GM23338 (cell line): ENCODE measurements at regions not wholly inside any gene's neighbourhood (a gene's known extent, or its start where the extent isn't known, plus 50 kb on each side); places are given as distances from the start of the nearest gene placed in this dataset.

Source experiments
- ATAC-seq: fragments of 200-7000 bp; cut with Tn5 transposase; 3 replicates; pipeline ENCODE4 v1.9.1; 2020
- DNase-seq: peaks from one replicate; pipeline ENCODE4 v3.0.0-alpha.2; 2015; ENCODE audit warnings: low spot score
- H2AFZ ChIP-seq: fragments of 200-600 bp; sonication (generic); 2 replicates; pipeline ENCODE4 v1.8.0; 2016; ENCODE audit warnings: antibody characterized with exemption, mild to moderate bottlenecking, moderate library complexity
- H3F3A ChIP-seq: fragments of 200-600 bp; sonication (generic); replicated peaks from 2 replicates; pipeline ENCODE4 v1.8.0; 2017; ENCODE audit warnings: antibody characterized with exemption, mixed run types, low read depth
- H3K27ac ChIP-seq: fragments of 200-600 bp; sonication (generic); 2 replicates; pipeline ENCODE4 v1.6.1; 2016; ENCODE audit warnings: low read depth
- H3K27me3 ChIP-seq: fragments of 200-600 bp; sonication (generic); 2 replicates; pipeline ENCODE4 v1.8.0; 2016; ENCODE audit warnings: mild to moderate bottlenecking, mixed run types, moderate library complexity; ENCODE audit not compliant: insufficient read depth
- H3K36me3 ChIP-seq: fragments of 200-600 bp; sonication (generic); 2 replicates; pipeline ENCODE4 v1.8.0; 2016; ENCODE audit warnings: mild to moderate bottlenecking; ENCODE audit not compliant: insufficient read depth
- H3K4me1 ChIP-seq: fragments of 200-600 bp; sonication (generic); 2 replicates; pipeline ENCODE4 v1.8.0; 2016; ENCODE audit warnings: mild to moderate bottlenecking, moderate library complexity; ENCODE audit not compliant: insufficient read depth
- H3K4me2 ChIP-seq: fragments of 200-600 bp; sonication (generic); 2 replicates; pipeline ENCODE4 v1.7.1; 2017; ENCODE audit warnings: mixed run types
- H3K4me3 ChIP-seq: fragments of 200-600 bp; sonication (generic); 2 replicates; pipeline ENCODE4 v1.6.1; 2016; ENCODE audit warnings: mixed run types
- H3K79me2 ChIP-seq: fragments of 200-600 bp; sonication (generic); replicated peaks from 2 replicates; pipeline ENCODE4 v1.8.0; 2017; ENCODE audit warnings: mild to moderate bottlenecking; ENCODE audit not compliant: insufficient read depth
- H3K9me2 ChIP-seq: fragments of 200-600 bp; sonication (generic); 2 replicates; pipeline ENCODE4 v1.8.0; 2017; ENCODE audit not compliant: insufficient read depth
- H4K20me1 ChIP-seq: fragments of 200-600 bp; sonication (generic); replicated peaks from 2 replicates; pipeline ENCODE4 v1.8.0; 2017; ENCODE audit warnings: mild to moderate bottlenecking; ENCODE audit not compliant: insufficient read depth
- H3K27ac Mint-ChIP-seq: 2 replicates; pipeline ENCODE4 v1.8.0; 2020; ENCODE audit warnings: inconsistent platforms, mild to moderate bottlenecking, moderate library complexity, mixed read lengths
- H3K27me3 Mint-ChIP-seq: 3 replicates; pipeline ENCODE4 v1.8.0; 2022; ENCODE audit warnings: low read depth, mild to moderate bottlenecking, moderate library complexity, mixed read lengths, inconsistent platforms; ENCODE audit not compliant: insufficient read depth, poor library complexity
- H3K36me3 Mint-ChIP-seq: 3 replicates; pipeline ENCODE4 v1.8.0; 2021; ENCODE audit warnings: low read depth, mild to moderate bottlenecking, inconsistent platforms, moderate library complexity, mixed read lengths
- H3K4me1 Mint-ChIP-seq: 3 replicates; pipeline ENCODE4 v1.8.0; 2020; ENCODE audit warnings: mild to moderate bottlenecking, inconsistent platforms, mixed read lengths
- H3K4me3 Mint-ChIP-seq: 3 replicates; pipeline ENCODE4 v1.8.0; 2021; ENCODE audit warnings: moderate library complexity, mild to moderate bottlenecking, inconsistent platforms, mixed read lengths
- H3K9me3 Mint-ChIP-seq: 3 replicates; pipeline ENCODE4 v1.8.0; 2020; ENCODE audit warnings: moderate library complexity, mild to moderate bottlenecking, inconsistent platforms, mixed read lengths
- CTCF ChIP-seq, 2 experiments: fragments of 200-600 bp in 1 of 2; sonication (generic) in 1 of 2; conservative IDR thresholded peaks; 2 replicates each; pipeline versions ENCODE4 v1.5.1 to v1.6.1; 2016 to 2017; ENCODE audit warnings: antibody characterized with exemption in 2 of 2, low read depth in 2 of 2, mild to moderate bottlenecking in 2 of 2, moderate library complexity in 1 of 2
- EZH2phosphoT487 ChIP-seq: fragments of 200-600 bp; sonication (generic); IDR thresholded peaks from one replicate; pipeline ENCODE4 v1.8.1; 2018; ENCODE audit warnings: antibody characterized with exemption; ENCODE audit not compliant: unreplicated experiment
- JUNB ChIP-seq: IDR thresholded peaks from one replicate; pipeline ENCODE4 v1.6.1; 2016; ENCODE audit warnings: antibody characterized with exemption; ENCODE audit not compliant: unreplicated experiment
- NANOG ChIP-seq: IDR thresholded peaks from 2 replicates; pipeline ENCODE4 v1.6.1; 2016; ENCODE audit warnings: antibody characterized with exemption, borderline replicate concordance
- POLR2AphosphoS5 ChIP-seq: IDR thresholded peaks from 2 replicates; pipeline ENCODE4 v1.6.1; 2016; ENCODE audit warnings: antibody characterized with exemption, low read depth
- ZNF331 ChIP-seq: fragments of 250-450 bp; sonication (Bioruptor Pico); IDR thresholded peaks from 2 replicates; pipeline ENCODE4 v1.5.0; 2020; ENCODE audit warnings: low read depth, mild to moderate bottlenecking, moderate library complexity
- ZNF462 ChIP-seq: fragments of 250-450 bp; sonication (Bioruptor Pico); IDR thresholded peaks from 2 replicates; pipeline ENCODE4 v1.5.0; 2020; ENCODE audit warnings: mild to moderate bottlenecking, moderate library complexity

GRCh38 chr3:182451871-182452270, 341.4 kb upstream of the ATP11B start (continued):
- no peak for TF ChIP-seq CTCF (conservative IDR thresholded peaks at IDR 0.05; ENCODE audit: low read depth in 2 of 2)
- TF ChIP-seq POLR2AphosphoS5 = no peak
- no peak for TF ChIP-seq NANOG
- no peak for TF ChIP-seq JUNB

GRCh38 chr3:182455011-182455410, 338.3 kb upstream of the ATP11B start:
- Histone ChIP-seq H3K4me3 (no peak overlapping the region), H3K4me2 (no peak overlapping the region), H3K27me3 (no peaks in the 10 kb centered on the region), H3K27ac (no peak overlapping the region), H3K36me3 (no peaks in the 10 kb centered on the region), H3K9me2 (no peaks in the 10 kb centered on the region), H3K4me1 (no peaks in the 10 kb centered on the region; the same call in 1 of the 2 replicates), H4K20me1 (no peaks in the 10 kb centered on the region), H2AFZ (no peak overlapping the region), H3K79me2 (no peaks in the 10 kb centered on the region), H3F3A (no peaks in the 10 kb centered on the region)
- no peak overlapping the region for H3K27ac Mint-ChIP-seq
- DNase-seq (no peak), ATAC-seq (no peak)
- H3K27me3 Mint-ChIP-seq = peaks cover 4% of the 10 kb centered on the region
- H3K4me1 Mint-ChIP-seq = peaks cover 14% of the 10 kb centered on the region; the same call in 2 of the 3 replicates
- peaks cover 5% of the 10 kb centered on the region for H3K9me3 Mint-ChIP-seq
- H3K4me3 Mint-ChIP-seq = no peak overlapping the region
- no peaks in the 10 kb centered on the region; the same call in 2 of the 3 replicates for H3K36me3 Mint-ChIP-seq
- TF ChIP-seq ZNF331 (CRISPR knock-in tag) (peak; percentile 80), ZNF462 (no peak), EZH2phosphoT487 (no peak)
